SK-N-SH (cell line): ENCODE measurements at regions not wholly inside any gene's neighbourhood (a gene's known extent, or its start where the extent isn't known, plus 50 kb on each side); places are given as distances from the start of the nearest gene placed in this dataset.

Experiments
- CTCF ChIA-PET: fragments of 300-600, 350-600 bp; formaldehyde crosslinking; extraction: SDS; loops from one replicate; lab custom pipeline; 2021; lab: Yijun Ruan, JAX
- POLR2A ChIA-PET: fragments of 350-600 bp; sonication (Branson Sonifier 250); formaldehyde crosslinking; extraction: SDS; loops from one replicate; lab custom pipeline; 2020; ENCODE audit warnings: antibody characterized with exemption, inconsistent platforms; lab: Yijun Ruan, JAX
- DNase-seq: peaks from one replicate; pipeline ENCODE4 v3.0.0; 2012
- H2AFZ ChIP-seq: fragments of 200-600 bp; sonication (generic); 2 replicates; pipeline ENCODE4 v1.8.1; 2016; ENCODE audit warnings: antibody characterized with exemption, mild to moderate bottlenecking, low read depth
- H3F3A ChIP-seq: fragments of 200-600 bp; sonication (generic); replicated peaks from 2 replicates; pipeline ENCODE3; 2016; ENCODE audit warnings: antibody characterized with exemption, mild to moderate bottlenecking; ENCODE audit not compliant: insufficient read depth
- H3K27ac ChIP-seq, 2 experiments: fragments of 200-500 bp in 1 of 2; fragments of 200-600 bp in 1 of 2; sonication (Bioruptor generic) in 1 of 2; sonication (generic), shearing (Covaris generic) in 1 of 2; 2 replicates each; pipeline versions ENCODE4 v1.5.1 to v1.6.1; 2014 to 2016; ENCODE audit warnings: low read depth in 2 of 2, inconsistent platforms in 1 of 2, low read length in 1 of 2, mild to moderate bottlenecking in 1 of 2, mixed read lengths in 1 of 2
- H3K27me3 ChIP-seq: fragments of 200-600 bp; sonication (generic), shearing (Covaris generic); 2 replicates; pipeline ENCODE4 v1.6.1; 2016; ENCODE audit warnings: mixed run types; ENCODE audit not compliant: insufficient read depth
- H3K36me3 ChIP-seq, 2 experiments: fragments of 200-500 bp in 1 of 2; fragments of 200-600 bp in 1 of 2; sonication (Bioruptor generic) in 1 of 2; sonication (generic) in 1 of 2; replicated peaks in 1 of 2; 2 replicates each; pipeline versions ENCODE3 to v1.5.1; 2014 to 2016; ENCODE audit warnings: low read length in 1 of 2, mild to moderate bottlenecking in 1 of 2; ENCODE audit not compliant: insufficient read depth in 2 of 2, control insufficient read depth in 1 of 2
- H3K4me1 ChIP-seq, 2 experiments: fragments of 200-500 bp in 1 of 2; fragments of 200-600 bp in 1 of 2; sonication (Bioruptor generic) in 1 of 2; sonication (generic), shearing (Covaris generic) in 1 of 2; 2 replicates each; pipeline versions ENCODE4 v1.5.1 to v1.6.1; 2014 to 2016; ENCODE audit warnings: low read depth in 1 of 2, low read length in 1 of 2, mixed run types in 1 of 2; ENCODE audit not compliant: insufficient read depth in 2 of 2, control insufficient read depth in 1 of 2
- H3K4me2 ChIP-seq: fragments of 200-600 bp; sonication (generic), shearing (Covaris generic); 2 replicates; pipeline ENCODE4 v1.6.1; 2017; ENCODE audit warnings: mixed run types
- H3K4me3 ChIP-seq, 2 experiments: fragments of 200-500 bp in 1 of 2; fragments of 200-600 bp in 1 of 2; sonication (Bioruptor generic) in 1 of 2; sonication (generic), shearing (Covaris generic) in 1 of 2; 2 replicates each; pipeline versions ENCODE4 v1.5.1 to v1.8.1; 2014 to 2016; ENCODE audit warnings: low read depth in 2 of 2, inconsistent platforms in 1 of 2, low read length in 1 of 2, mild to moderate bottlenecking in 1 of 2, mixed read lengths in 1 of 2, moderate library complexity in 1 of 2
- H3K79me2 ChIP-seq: fragments of 200-600 bp; sonication (generic); 2 replicates; pipeline ENCODE4 v1.8.1; 2017; ENCODE audit warnings: mild to moderate bottlenecking; ENCODE audit not compliant: insufficient read depth
- H3K9ac ChIP-seq: fragments of 200-600 bp; sonication (generic); 2 replicates; pipeline ENCODE4 v1.6.1; 2017; ENCODE audit warnings: mixed run types
- H3K9me2 ChIP-seq: fragments of 200-600 bp; sonication (generic); 2 replicates; pipeline ENCODE4 v1.6.1; 2017; ENCODE audit warnings: mixed run types
- H3K9me3 ChIP-seq: fragments of 200-600 bp; sonication (generic); 2 replicates; pipeline ENCODE4 v1.6.1; 2017; ENCODE audit warnings: mixed run types, mild to moderate bottlenecking, moderate library complexity
- H4K20me1 ChIP-seq: fragments of 200-600 bp; sonication (generic); 2 replicates; pipeline ENCODE4 v1.6.1; 2017; ENCODE audit warnings: mild to moderate bottlenecking, mixed run types; ENCODE audit not compliant: insufficient read depth
- EP300 ChIP-seq, 2 experiments: IDR thresholded peaks; 2 replicates each; pipeline versions ENCODE4 v1.4.0 to v1.6.1; 2012; ENCODE audit warnings: borderline replicate concordance in 1 of 2, low read depth in 1 of 2, low read length in 1 of 2
- EZH2phosphoT487 ChIP-seq: fragments of 200-600 bp; sonication (generic); IDR thresholded peaks from 2 replicates; pipeline ENCODE4 v1.6.1; 2017; ENCODE audit warnings: low read depth, mixed run types, mild to moderate bottlenecking, antibody characterized with exemption, moderate library complexity, borderline replicate concordance
- FOSL2 ChIP-seq: IDR thresholded peaks from 2 replicates; pipeline ENCODE4 v1.4.0; 2012; ENCODE audit warnings: low read depth, mild to moderate bottlenecking, moderate library complexity, borderline replicate concordance
- FOXM1 ChIP-seq: IDR thresholded peaks from 2 replicates; pipeline ENCODE4 v1.4.0; 2012; ENCODE audit warnings: low read depth, mild to moderate bottlenecking
- GATA2 ChIP-seq: sonication (generic); formaldehyde crosslinking; IDR thresholded peaks from 2 replicates; pipeline ENCODE4 v1.5.0; 2020; ENCODE audit warnings: mild to moderate bottlenecking, missing genetic modification reagents
- IRF3 ChIP-seq: fragments of 150-350 bp; IDR thresholded peaks from 2 replicates; pipeline ENCODE4 v1.6.1; 2016; ENCODE audit warnings: mild to moderate bottlenecking, low read depth, low read length
- JUND ChIP-seq: IDR thresholded peaks from 2 replicates; pipeline ENCODE4 v1.4.0; 2012
- MAX ChIP-seq: IDR thresholded peaks from 2 replicates; pipeline ENCODE4 v1.4.0; 2012; ENCODE audit warnings: low read depth
- REST ChIP-seq: IDR thresholded peaks from 2 replicates; pipeline ENCODE4 v1.6.1; 2012; ENCODE audit warnings: mild to moderate bottlenecking, low read depth, low read length, moderate library complexity
- TCF12 ChIP-seq: IDR thresholded peaks from 2 replicates; pipeline ENCODE4 v1.4.0; 2012
- USF1 ChIP-seq: IDR thresholded peaks from 2 replicates; pipeline ENCODE4 v1.4.0; 2012; ENCODE audit warnings: low read depth, borderline replicate concordance
- USF2 ChIP-seq: fragments of 150-350 bp; IDR thresholded peaks from 2 replicates; pipeline ENCODE4 v1.6.1; 2017; ENCODE audit warnings: antibody characterized with exemption, low read length, low read depth, borderline replicate concordance
- YY1 ChIP-seq: IDR thresholded peaks from 2 replicates; pipeline ENCODE4 v1.4.0; 2012; ENCODE audit warnings: low read depth, mild to moderate bottlenecking
- ZBTB33 ChIP-seq: IDR thresholded peaks from 2 replicates; pipeline ENCODE4 v1.4.0; 2012; ENCODE audit warnings: low read depth, borderline replicate concordance
- WGBS: methylation state at CpG from one replicate; pipeline ENCODE4 v1.1.6; 2017; ENCODE audit warnings: low lambda C conversion rate; 5-methylcytosine and 5-hydroxymethylcytosine counted together

GRCh38 chr10:130485958-130486895 lies 350.0 kb downstream of the GLRX3 start (continued):
- TF ChIP-seq IRF3 (no peak), REST (no peak), TCF12 (no peak), EZH2phosphoT487 (no peak), USF2 (no peak)

GRCh38 chr10:130486906-130487305 lies 350.7 kb downstream of the GLRX3 start:
- Histone ChIP-seq H3K9me2 (no peaks in the 10 kb centered on the region), H3K36me3 (no peaks in the 10 kb centered on the region), H4K20me1 (no peaks in the 10 kb centered on the region), H3K27ac (no peak overlapping the region), H3K4me1 (no peaks in the 10 kb centered on the region), H2AFZ (no peak overlapping the region), H3K4me3 (no peak overlapping the region), H3F3A (no peaks in the 10 kb centered on the region), H3K4me2 (no peak overlapping the region), H3K79me2 (no peaks in the 10 kb centered on the region), H3K27me3 (no peaks in the 10 kb centered on the region), H3K9me3 (no peaks in the 10 kb centered on the region), H3K9ac (no peak overlapping the region)
- CTCF ChIA-PET = no interaction called here
- POLR2A ChIA-PET = no interaction called here
- TF ChIP-seq YY1 (no peak), EP300 (IDR thresholded peaks at IDR 0.05; ENCODE audit: borderline replicate concordance in 1 of 2, low read depth in 1 of 2, low read length in 1 of 2) (no peak), MAX (no peak), IRF3 (no peak), ZBTB33 (no peak), FOSL2 (no peak), JUND (no peak), FOXM1 (no peak), USF1 (no peak), GATA2 (CRISPR knock-in tag) (no peak)
- WGBS = 42% methylated on average over 7 of the region's 7 CpGs
- no peak for DNase-seq
